OCI-LY1 (cell line): ENCODE measurements at regions not wholly inside any gene's neighbourhood (a gene's known extent, or its start where the extent isn't known, plus 50 kb on each side); places are given as distances from the start of the nearest gene placed in this dataset.

Source experiments
- H2AFZ ChIP-seq: fragments of 200-600 bp; sonication (generic), shearing (Covaris generic); 2 replicates; pipeline ENCODE4 v1.6.0; 2014; ENCODE audit warnings: antibody characterized with exemption, mild to moderate bottlenecking, low read length
- H3F3A ChIP-seq: fragments of 200-600 bp; sonication (generic), shearing (Covaris generic); 2 replicates; pipeline ENCODE4 v1.6.0; 2014; ENCODE audit warnings: mild to moderate bottlenecking, antibody characterized with exemption, low read length, moderate library complexity; ENCODE audit not compliant: insufficient read depth
- H3K27ac ChIP-seq: fragments of 200-600 bp; sonication (generic); 2 replicates; pipeline ENCODE4 v1.5.1; 2014; ENCODE audit warnings: low read length, mixed run types, mild to moderate bottlenecking, low read depth; ENCODE audit not compliant: poor library complexity, severe bottlenecking
- H3K27me3 ChIP-seq: fragments of 200-600 bp; sonication (generic); 2 replicates; pipeline ENCODE4 v1.6.0; 2014; ENCODE audit warnings: antibody characterized with exemption, mild to moderate bottlenecking, low read length, moderate library complexity; ENCODE audit not compliant: insufficient read depth
- H3K36me3 ChIP-seq: fragments of 200-600 bp; sonication (generic); 2 replicates; pipeline ENCODE4 v1.6.1; 2014; ENCODE audit warnings: mild to moderate bottlenecking, antibody characterized with exemption, low read length, moderate library complexity, mixed read lengths; ENCODE audit not compliant: insufficient read depth
- H3K4me1 ChIP-seq: fragments of 200-600 bp; sonication (generic); 2 replicates; pipeline ENCODE4 v1.5.1; 2014; ENCODE audit warnings: mild to moderate bottlenecking, low read length, moderate library complexity; ENCODE audit not compliant: insufficient read depth, severe bottlenecking
- H3K4me2 ChIP-seq: fragments of 200-600 bp; sonication (generic), shearing (Covaris generic); 2 replicates; pipeline ENCODE4 v1.6.1; 2014; ENCODE audit warnings: low read length
- H3K4me3 ChIP-seq: fragments of 200-600 bp; sonication (generic); 2 replicates; pipeline ENCODE4 v1.5.1; 2014; ENCODE audit warnings: low read length, low read depth, mild to moderate bottlenecking, mixed read lengths; ENCODE audit not compliant: poor library complexity, severe bottlenecking
- H3K79me2 ChIP-seq: fragments of 200-600 bp; shearing (Covaris generic); 2 replicates; pipeline ENCODE4 v1.6.1; 2016; ENCODE audit warnings: mixed run types, low read length, mixed read lengths; ENCODE audit not compliant: insufficient read depth
- H3K9ac ChIP-seq: fragments of 200-600 bp; sonication (generic), shearing (Covaris generic); 2 replicates; pipeline ENCODE4 v1.6.1; 2014; ENCODE audit warnings: mild to moderate bottlenecking, low read length, mixed read lengths
- H3K9me2 ChIP-seq: fragments of 200-600 bp; sonication (generic), shearing (Covaris generic); 2 replicates; pipeline ENCODE4 v1.6.1; 2014; ENCODE audit warnings: low read depth, mild to moderate bottlenecking, low read length, mixed read lengths
- H3K9me3 ChIP-seq: fragments of 200-600 bp; shearing (Covaris generic); 2 replicates; pipeline ENCODE4 v1.6.1; 2014; ENCODE audit warnings: low read length, mixed read lengths
- H4K20me1 ChIP-seq: fragments of 200-600 bp; sonication (generic), shearing (Covaris generic); 2 replicates; pipeline ENCODE4 v1.6.0; 2016; ENCODE audit warnings: mild to moderate bottlenecking, low read length; ENCODE audit not compliant: insufficient read depth
- EZH2 ChIP-seq: fragments of 200-600 bp; sonication (generic), shearing (Covaris generic); IDR thresholded peaks from 2 replicates; pipeline ENCODE4 v1.8.0; 2017; ENCODE audit warnings: borderline replicate concordance, mixed run types, mild to moderate bottlenecking, antibody characterized with exemption, low read length, moderate library complexity, mixed read lengths
- TF ChIP-seq, protein P1 (sequence below): fragments of 200-600 bp; sonication (generic), shearing (Covaris generic); IDR thresholded peaks from 2 replicates; pipeline ENCODE4 v1.5.1; 2017; ENCODE audit warnings: mild to moderate bottlenecking, antibody characterized with exemption, low read length, moderate library complexity, mixed read lengths

GRCh38 chr16:5336941-5337340 is 239.3 kb upstream of the EEF2KMT start:
- TF ChIP-seq, protein P1, sequence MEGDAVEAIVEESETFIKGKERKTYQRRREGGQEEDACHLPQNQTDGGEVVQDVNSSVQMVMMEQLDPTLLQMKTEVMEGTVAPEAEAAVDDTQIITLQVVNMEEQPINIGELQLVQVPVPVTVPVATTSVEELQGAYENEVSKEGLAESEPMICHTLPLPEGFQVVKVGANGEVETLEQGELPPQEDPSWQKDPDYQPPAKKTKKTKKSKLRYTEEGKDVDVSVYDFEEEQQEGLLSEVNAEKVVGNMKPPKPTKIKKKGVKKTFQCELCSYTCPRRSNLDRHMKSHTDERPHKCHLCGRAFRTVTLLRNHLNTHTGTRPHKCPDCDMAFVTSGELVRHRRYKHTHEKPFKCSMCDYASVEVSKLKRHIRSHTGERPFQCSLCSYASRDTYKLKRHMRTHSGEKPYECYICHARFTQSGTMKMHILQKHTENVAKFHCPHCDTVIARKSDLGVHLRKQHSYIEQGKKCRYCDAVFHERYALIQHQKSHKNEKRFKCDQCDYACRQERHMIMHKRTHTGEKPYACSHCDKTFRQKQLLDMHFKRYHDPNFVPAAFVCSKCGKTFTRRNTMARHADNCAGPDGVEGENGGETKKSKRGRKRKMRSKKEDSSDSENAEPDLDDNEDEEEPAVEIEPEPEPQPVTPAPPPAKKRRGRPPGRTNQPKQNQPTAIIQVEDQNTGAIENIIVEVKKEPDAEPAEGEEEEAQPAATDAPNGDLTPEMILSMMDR, result no peak
- no peak for TF ChIP-seq EZH2
- H3K27ac ChIP-seq, result no peak overlapping the region
- no peaks in the 10 kb centered on the region for H3K79me2 ChIP-seq
- no peaks in the 10 kb centered on the region for H3K9me3 ChIP-seq
- no peaks in the 10 kb centered on the region for H4K20me1 ChIP-seq
- no peak overlapping the region for H3K4me2 ChIP-seq
- H2AFZ ChIP-seq, result no peak overlapping the region
- no peak overlapping the region for H3K9ac ChIP-seq
- no peaks in the 10 kb centered on the region for H3F3A ChIP-seq
- no peaks in the 10 kb centered on the region for H3K9me2 ChIP-seq
- H3K4me1 ChIP-seq, result no peaks in the 10 kb centered on the region
- 0 out of 2 replicates have a peak, but pooled peaks cover 4% of the 10 kb centered on the region for H3K27me3 ChIP-seq
- H3K4me3 ChIP-seq, result no peak overlapping the region
- H3K36me3 ChIP-seq, result no peaks in the 10 kb centered on the region

- Histone ChIP-seq H3K4me2 (no peak overlapping the region), H2AFZ (no peak overlapping the region), H3K9ac (no peak overlapping the region), H3K4me3 (no peak overlapping the region), H3K27ac (no peak overlapping the region), H4K20me1 (no peaks in the 10 kb centered on the region), H3K4me1 (no peaks in the 10 kb centered on the region), H3K9me2 (no peaks in the 10 kb centered on the region), H3K79me2 (no peaks in the 10 kb centered on the region), H3F3A (no peaks in the 10 kb centered on the region), H3K27me3 (0 out of 2 replicates have a peak, but pooled peaks cover 4% of the 10 kb centered on the region), H3K9me3 (no peaks in the 10 kb centered on the region), H3K36me3 (no peaks in the 10 kb centered on the region)
- no peak for TF ChIP-seq EZH2
- TF ChIP-seq, protein P1, result no peak
Measured at GRCh38 chr16:5333991-5334390, 236.4 kb upstream of the EEF2KMT start.

GRCh38 chr16:5333126-5333525 is 235.5 kb upstream of the EEF2KMT start:
- H3K79me2 ChIP-seq, result no peaks in the 10 kb centered on the region
- no peak overlapping the region for H3K9ac ChIP-seq
- H3F3A ChIP-seq, result no peaks in the 10 kb centered on the region
- TF ChIP-seq, protein P1, result no peak
- TF ChIP-seq EZH2, result no peak
- H3K36me3 ChIP-seq, result no peaks in the 10 kb centered on the region
- no peak overlapping the region for H2AFZ ChIP-seq
- 0 out of 2 replicates have a peak, but pooled peaks cover 4% of the 10 kb centered on the region for H3K27me3 ChIP-seq
- H3K27ac ChIP-seq, result no peak overlapping the region
- H3K4me3 ChIP-seq, result no peak overlapping the region
- no peaks in the 10 kb centered on the region for H3K4me1 ChIP-seq
- no peaks in the 10 kb centered on the region for H3K9me3 ChIP-seq
- no peak overlapping the region for H3K4me2 ChIP-seq
- no peaks in the 10 kb centered on the region for H4K20me1 ChIP-seq
- no peaks in the 10 kb centered on the region for H3K9me2 ChIP-seq
